ENCODE measurements at regions not wholly inside any gene's neighbourhood (a gene's known extent, or its start where the extent isn't known, plus 50 kb on each side); places are given as distances from the start of the nearest gene placed in this dataset.
"Not testable (repeated sequence)": the region's sequence is repeated elsewhere in the genome, so short reads cannot be mapped to it uniquely, and the experiment has no call there.

GRCh38 chr10:15428681-15429080 is 57.6 kb upstream of the FAM171A1 start:
- DNase-seq: no peak

- peak; percentile 23 for DNase-seq
Measured at GRCh38 chr10:15427843-15428414, 56.8 kb upstream of the FAM171A1 start.

GRCh38 chr10:15426558-15426957 is 55.5 kb upstream of the FAM171A1 start:
- no peak for DNase-seq

GRCh38 chr10:15426115-15426514 is 55.0 kb upstream of the FAM171A1 start:
- DNase-seq: no peak

DNA sequence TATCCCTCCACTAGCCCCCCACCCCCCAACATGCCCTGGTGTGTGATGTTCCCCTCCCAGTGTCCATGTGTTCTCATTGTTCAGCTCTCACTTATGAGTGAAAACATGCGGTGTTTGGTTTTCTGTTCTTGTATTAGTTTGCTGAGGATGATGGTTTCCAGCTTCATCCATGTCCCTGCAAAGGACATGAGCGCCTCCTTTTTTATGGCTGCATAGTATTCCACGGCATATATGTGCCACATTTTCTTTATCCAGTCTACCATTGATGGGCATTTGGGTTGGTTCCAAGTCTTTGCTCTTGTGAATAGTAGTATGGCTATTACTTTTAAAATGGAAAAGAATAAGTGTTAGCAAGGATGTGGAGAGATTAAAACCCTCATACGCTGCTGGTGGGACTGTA is 50.8 kb upstream of the FAM171A1 start:
- not testable (repeated sequence) for DNase-seq
